HCT116 (cell line): ENCODE measurements at regions not wholly inside any gene's neighbourhood (a gene's known extent, or its start where the extent isn't known, plus 50 kb on each side); places are given as distances from the start of the nearest gene placed in this dataset.

ENCODE experiments used
- ATAC-seq: fragments of 200-7000 bp; cut with Tn5 transposase; 2 replicates; pipeline ENCODE4 v1.9.1; 2020; ENCODE audit warnings: mild to moderate bottlenecking, moderate library complexity
- BruUV-seq: library from RNA; stranded (reverse); fragments of 400-500 nt; replicated peaks from 2 replicates; lab custom pipeline; 2021; lab: Mats Ljungman, UMichigan
- CTCF ChIA-PET: fragments of 300-600 bp; sonication (Branson Sonifier 250); formaldehyde crosslinking; loops from one replicate; lab custom pipeline; 2021; ENCODE audit warnings: antibody characterized with exemption; lab: Charles Lee
- POLR2A ChIA-PET: fragments of 300-600, 350-600 bp; sonication (Branson Sonifier 250); formaldehyde crosslinking; loops from one replicate; lab custom pipeline; 2021; ENCODE audit warnings: antibody characterized with exemption; lab: Charles Lee
- RAD21 ChIA-PET, 2 experiments: fragments of 300-600 bp; sonication (Branson Sonifier 250); formaldehyde crosslinking; loops; one replicate each; lab custom pipeline; 2023; ENCODE audit warnings: low total read pairs in 2 of 2; ENCODE audit not compliant: uncharacterized antibody in 2 of 2, unreplicated experiment in 2 of 2, low non-redundant PET in 1 of 2; lab: Charles Lee
- DNase-seq: peaks from one replicate; pipeline ENCODE4 v3.0.0-alpha.2; 2010; ENCODE audit warnings: low read depth, low spot score
- H2AFZ ChIP-seq: fragments of 200-600 bp; shearing (Covaris generic), sonication (generic); 2 replicates; pipeline ENCODE4 v1.6.1; 2017; ENCODE audit warnings: low read depth, mixed run types, mixed read lengths, antibody characterized with exemption, low read length; ENCODE audit not compliant: poor library complexity, severe bottlenecking
- H3K27ac ChIP-seq: 2 replicates; pipeline ENCODE4 v1.5.1; 2012; ENCODE audit warnings: low read depth, low read length
- H3K27me3 ChIP-seq: fragments of 200-600 bp; sonication (generic); 2 replicates; pipeline ENCODE4 v1.6.1; 2016; ENCODE audit warnings: mixed run types, low read length, mixed read lengths; ENCODE audit not compliant: insufficient read depth
- H3K36me3 ChIP-seq, 2 experiments: fragments of 200-500 bp in 1 of 2; fragments of 200-600 bp in 1 of 2; sonication (Bioruptor generic) in 1 of 2; sonication (generic) in 1 of 2; 2 replicates each; pipeline versions ENCODE4 v1.5.1 to v1.6.1; 2014 to 2016; ENCODE audit warnings: low read length in 2 of 2, inconsistent platforms in 1 of 2, mixed read lengths in 1 of 2, mixed run types in 1 of 2; ENCODE audit not compliant: insufficient read depth in 2 of 2, control insufficient read depth in 1 of 2
- H3K4me1 ChIP-seq, 2 experiments: fragments of 200-600 bp in 1 of 2; sonication (generic) in 1 of 2; 2 replicates each; pipeline versions ENCODE4 v1.5.1 to v1.6.1; 2012 to 2017; ENCODE audit warnings: low read length in 2 of 2, inconsistent platforms in 1 of 2, mild to moderate bottlenecking in 1 of 2, mixed read lengths in 1 of 2, mixed run types in 1 of 2, moderate library complexity in 1 of 2; ENCODE audit not compliant: insufficient read depth in 2 of 2, control insufficient read depth in 1 of 2
- H3K4me2 ChIP-seq: fragments of 200-600 bp; sonication (generic); 2 replicates; pipeline ENCODE4 v1.6.1; 2017; ENCODE audit warnings: mixed run types, low read length, mixed read lengths
- H3K4me3 ChIP-seq, 2 experiments: fragments of 200-600 bp in 1 of 2; sonication (generic) in 1 of 2; replicated peaks in 1 of 2; 2 replicates each; pipeline ENCODE4 v1.5.1; 2011 to 2016; ENCODE audit warnings: low read length in 2 of 2, control low read depth in 1 of 2, low read depth in 1 of 2, mild to moderate bottlenecking in 1 of 2, mixed read lengths in 1 of 2, mixed run types in 1 of 2
- H3K79me2 ChIP-seq: fragments of 200-600 bp; sonication (generic); 2 replicates; pipeline ENCODE4 v1.6.1; 2017; ENCODE audit warnings: mild to moderate bottlenecking, mixed run types, low read length, moderate library complexity, mixed read lengths; ENCODE audit not compliant: insufficient read depth
- H3K9ac ChIP-seq: fragments of 200-600 bp; sonication (generic); 2 replicates; pipeline ENCODE4 v1.6.1; 2016; ENCODE audit warnings: low read length, mixed read lengths
- H3K9me2 ChIP-seq: fragments of 200-600 bp; sonication (generic), shearing (Covaris generic); 2 replicates; pipeline ENCODE4 v1.6.1; 2017; ENCODE audit warnings: mixed run types, mild to moderate bottlenecking, moderate library complexity; ENCODE audit not compliant: insufficient read depth
- H3K9me3 ChIP-seq, 2 experiments: fragments of 200-500 bp in 1 of 2; fragments of 200-600 bp in 1 of 2; sonication (Bioruptor generic) in 1 of 2; sonication (generic) in 1 of 2; 2 replicates each; pipeline ENCODE4 v1.6.1; 2014 to 2017; ENCODE audit warnings: low read length in 2 of 2, mixed read lengths in 2 of 2, inconsistent platforms in 1 of 2, low read depth in 1 of 2, mild to moderate bottlenecking in 1 of 2, mixed run types in 1 of 2, moderate library complexity in 1 of 2; ENCODE audit not compliant: control insufficient read depth in 1 of 2, insufficient read depth in 1 of 2
- H4K20me1 ChIP-seq: fragments of 200-600 bp; sonication (generic), shearing (Covaris generic); 2 replicates; pipeline ENCODE4 v1.6.1; 2017; ENCODE audit warnings: mixed run types, mild to moderate bottlenecking, moderate library complexity; ENCODE audit not compliant: insufficient read depth
- CTCF ChIP-seq, 3 experiments: fragments of 200-600 bp in 1 of 3; sonication (generic) in 1 of 3; IDR thresholded peaks in 2 of 3; conservative IDR thresholded peaks in 1 of 3; 2 replicates each; pipeline ENCODE4 v1.5.1; 2012 to 2017; ENCODE audit warnings: low read depth in 2 of 3, low read length in 2 of 3, antibody characterized with exemption in 1 of 3, borderline replicate concordance in 1 of 3, control low read depth in 1 of 3, mild to moderate bottlenecking in 1 of 3, mixed read lengths in 1 of 3, mixed run types in 1 of 3, moderate library complexity in 1 of 3; ENCODE audit not compliant: insufficient read depth in 1 of 3
- EGR1 ChIP-seq: IDR thresholded peaks from 2 replicates; pipeline ENCODE4 v1.6.1; 2012; ENCODE audit warnings: low read depth
- MAX ChIP-seq: IDR thresholded peaks from 2 replicates; pipeline ENCODE4 v1.6.1; 2012
- REST ChIP-seq: IDR thresholded peaks from 2 replicates; pipeline ENCODE4 v1.6.1; 2012; ENCODE audit warnings: low read depth
- intact Hi-C: fragments of 100-400 bp; cut with micrococcal nuclease; formaldehyde crosslinking; loops from 2 replicates; pipeline ENCODE4 v1.10.0; 2022

GRCh38 chr2:41445865-41446264 is 602.0 kb upstream of the PKDCC start:
- TF ChIP-seq REST = no peak
- TF ChIP-seq MAX = no peak
- no peak for TF ChIP-seq EGR1
- no peak for TF ChIP-seq CTCF (IDR thresholded peaks at IDR 0.05 in 2 of 3, conservative IDR thresholded peaks at IDR 0.05 in 1 of 3; ENCODE audit: borderline replicate concordance in 1 of 3, insufficient read depth in 1 of 3, low read depth in 2 of 3, low read length in 2 of 3)
- TF ChIP-seq, all 23 proteins: peak for 0
- POLR2A ChIA-PET = no interaction called here
- no peak for DNase-seq

More at GRCh38 chr2:41445865-41446264, 602.0 kb upstream of the PKDCC start:
- CTCF ChIA-PET = no interaction called here
- Histone ChIP-seq H2AFZ (no peak overlapping the region), H3K36me3 (no peaks in the 10 kb centered on the region), H3K79me2 (no peaks in the 10 kb centered on the region), H3K4me3 (no peak overlapping the region), H3K4me1 (no peaks in the 10 kb centered on the region), H3K4me2 (no peak overlapping the region), H3K9me2 (no peaks in the 10 kb centered on the region), H3K27ac (no peak overlapping the region), H3K9me3 (no peaks in the 10 kb centered on the region; a peak in 1 of 4 replicates), H3K27me3 (no peaks in the 10 kb centered on the region), H4K20me1 (no peaks in the 10 kb centered on the region), H3K9ac (no peak overlapping the region)
- no peak for ATAC-seq
- intact Hi-C loops = no loop called here
- RAD21 ChIA-PET = no interaction called here
- BruUV-seq = no TSS peak
